Caco-2 (cell line): ENCODE measurements at regions not wholly inside any gene's neighbourhood (a gene's known extent, or its start where the extent isn't known, plus 50 kb on each side); places are given as distances from the start of the nearest gene placed in this dataset.

ENCODE experiments used
- BruUV-seq: library from RNA; stranded (reverse); fragments of 400-500 nt; replicated peaks from 2 replicates; lab custom pipeline; 2021; lab: Mats Ljungman, UMichigan
- CTCF ChIA-PET: fragments of 300-600 bp; sonication (Branson Sonifier 250); formaldehyde crosslinking; loops from one replicate; lab custom pipeline; 2022; ENCODE audit warnings: antibody characterized with exemption; lab: Charles Lee
- POLR2A ChIA-PET: fragments of 300-600 bp; sonication (Branson Sonifier 250); formaldehyde crosslinking; loops from one replicate; lab custom pipeline; 2022; ENCODE audit warnings: antibody characterized with exemption; lab: Charles Lee
- DNase-seq, 2 experiments: peaks; one replicate each; pipeline versions ENCODE4 v3.0.0 to v3.0.0-alpha.2; 2020 to 2022
- H3K27me3 ChIP-seq: replicated peaks from 2 replicates; pipeline ENCODE4 v1.6.0; 2011; ENCODE audit warnings: low read length; ENCODE audit not compliant: control insufficient read depth, insufficient read depth
- H3K36me3 ChIP-seq: 2 replicates; pipeline ENCODE4 v1.5.1; 2011; ENCODE audit warnings: low read length; ENCODE audit not compliant: control insufficient read depth, insufficient read depth
- H3K4me1 ChIP-seq: fragments of 250-450 bp; sonication (Bioruptor Pico); 2 replicates; pipeline ENCODE4 v1.5.1; 2020; ENCODE audit warnings: mild to moderate bottlenecking
- H3K4me3 ChIP-seq: 2 replicates; pipeline ENCODE4 v1.5.1; 2011; ENCODE audit warnings: low read depth, mild to moderate bottlenecking, control low read depth, low read length
- H3K9me3 ChIP-seq: fragments of 250-450 bp; sonication (Bioruptor Pico); 2 replicates; pipeline ENCODE4 v1.5.1; 2020; ENCODE audit warnings: mild to moderate bottlenecking, moderate library complexity
- H3K27ac Mint-ChIP-seq: one replicate; pipeline ENCODE4 v1.8.0; 2022; ENCODE audit warnings: mixed read lengths; ENCODE audit not compliant: unreplicated experiment
- H3K27me3 Mint-ChIP-seq: one replicate; pipeline ENCODE4 v1.8.0; 2022; ENCODE audit warnings: mixed read lengths; ENCODE audit not compliant: insufficient read depth, unreplicated experiment
- H3K36me3 Mint-ChIP-seq: one replicate; pipeline ENCODE4 v1.8.0; 2022; ENCODE audit warnings: mild to moderate bottlenecking, mixed read lengths; ENCODE audit not compliant: insufficient read depth, unreplicated experiment
- H3K4me1 Mint-ChIP-seq: one replicate; pipeline ENCODE4 v1.8.0; 2022; ENCODE audit warnings: low read depth, mixed read lengths; ENCODE audit not compliant: unreplicated experiment
- H3K4me3 Mint-ChIP-seq: one replicate; pipeline ENCODE4 v1.8.0; 2022; ENCODE audit warnings: mild to moderate bottlenecking, moderate library complexity, mixed read lengths; ENCODE audit not compliant: unreplicated experiment
- H3K9me3 Mint-ChIP-seq: one replicate; pipeline ENCODE4 v1.8.0; 2022; ENCODE audit warnings: mixed read lengths; ENCODE audit not compliant: unreplicated experiment
- intact Hi-C: fragments of 100-400 bp; cut with micrococcal nuclease; formaldehyde crosslinking; loops from one replicate; pipeline ENCODE4 v1.10.0; 2022; ENCODE audit not compliant: unreplicated experiment
- TF ChIP-seq, protein P1 (sequence below), 2 experiments: fragments of 200-600 bp in 1 of 2; IDR thresholded peaks; 1 replicate in 1 of 2; 2 replicates in 1 of 2; pipeline versions ENCODE4 v1.5.1 to v1.8.0; 2011 to 2022; ENCODE audit warnings: antibody characterized with exemption in 1 of 2, control low read depth in 1 of 2, inconsistent platforms in 1 of 2, low read depth in 1 of 2, low read length in 1 of 2, mild to moderate bottlenecking in 1 of 2, moderate library complexity in 1 of 2; ENCODE audit not compliant: insufficient read depth in 1 of 2, severe bottlenecking in 1 of 2, unreplicated experiment in 1 of 2

DNA sequence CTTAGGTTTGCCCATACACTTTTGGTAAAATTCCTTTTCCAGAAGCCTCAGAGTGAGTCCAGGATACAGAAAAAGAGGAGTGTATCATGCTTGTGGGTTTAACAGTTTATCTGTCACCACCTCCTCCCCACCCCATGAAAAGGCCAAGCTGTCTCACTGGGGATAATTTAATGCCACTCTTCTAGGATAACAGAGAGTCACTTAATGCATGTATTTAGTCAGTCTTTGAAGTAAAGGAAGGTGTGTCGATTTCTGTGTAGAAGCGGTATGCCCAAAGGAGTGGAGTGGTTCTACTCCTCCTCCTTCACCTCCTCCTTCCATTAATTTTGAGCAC, 116.4 kb downstream of the QPCT start:
- BruUV-seq, result no TSS peak
- DNase-seq, result no peak
- no peaks in the 10 kb centered on the region for H3K27me3 ChIP-seq
- TF ChIP-seq, protein P1, sequence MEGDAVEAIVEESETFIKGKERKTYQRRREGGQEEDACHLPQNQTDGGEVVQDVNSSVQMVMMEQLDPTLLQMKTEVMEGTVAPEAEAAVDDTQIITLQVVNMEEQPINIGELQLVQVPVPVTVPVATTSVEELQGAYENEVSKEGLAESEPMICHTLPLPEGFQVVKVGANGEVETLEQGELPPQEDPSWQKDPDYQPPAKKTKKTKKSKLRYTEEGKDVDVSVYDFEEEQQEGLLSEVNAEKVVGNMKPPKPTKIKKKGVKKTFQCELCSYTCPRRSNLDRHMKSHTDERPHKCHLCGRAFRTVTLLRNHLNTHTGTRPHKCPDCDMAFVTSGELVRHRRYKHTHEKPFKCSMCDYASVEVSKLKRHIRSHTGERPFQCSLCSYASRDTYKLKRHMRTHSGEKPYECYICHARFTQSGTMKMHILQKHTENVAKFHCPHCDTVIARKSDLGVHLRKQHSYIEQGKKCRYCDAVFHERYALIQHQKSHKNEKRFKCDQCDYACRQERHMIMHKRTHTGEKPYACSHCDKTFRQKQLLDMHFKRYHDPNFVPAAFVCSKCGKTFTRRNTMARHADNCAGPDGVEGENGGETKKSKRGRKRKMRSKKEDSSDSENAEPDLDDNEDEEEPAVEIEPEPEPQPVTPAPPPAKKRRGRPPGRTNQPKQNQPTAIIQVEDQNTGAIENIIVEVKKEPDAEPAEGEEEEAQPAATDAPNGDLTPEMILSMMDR (IDR thresholded peaks at IDR 0.05; ENCODE audit: insufficient read depth in 1 of 2, low read depth in 1 of 2, low read length in 1 of 2, severe bottlenecking in 1 of 2, unreplicated experiment in 1 of 2), result no peak
- H3K27ac Mint-ChIP-seq, result no peak overlapping the region
- CTCF ChIA-PET, result no interaction called here
- H3K36me3 ChIP-seq, result no peaks in the 10 kb centered on the region
- no peaks in the 10 kb centered on the region for H3K9me3 Mint-ChIP-seq
- intact Hi-C loops, result loop anchor here (5.0 kb wide), 1 partner anchor 56 kb away; no protein-coding TSS in a partner anchor
- H3K4me3 Mint-ChIP-seq, result no peak overlapping the region
- H3K4me1 ChIP-seq, result no peaks in the 10 kb centered on the region
- H3K9me3 ChIP-seq, result no peaks in the 10 kb centered on the region
- no peaks in the 10 kb centered on the region for H3K36me3 Mint-ChIP-seq
- H3K4me3 ChIP-seq, result no peak overlapping the region
- POLR2A ChIA-PET, result no interaction called here
- no peaks in the 10 kb centered on the region for H3K27me3 Mint-ChIP-seq
- peaks cover 14% of the 10 kb centered on the region for H3K4me1 Mint-ChIP-seq

DNA sequence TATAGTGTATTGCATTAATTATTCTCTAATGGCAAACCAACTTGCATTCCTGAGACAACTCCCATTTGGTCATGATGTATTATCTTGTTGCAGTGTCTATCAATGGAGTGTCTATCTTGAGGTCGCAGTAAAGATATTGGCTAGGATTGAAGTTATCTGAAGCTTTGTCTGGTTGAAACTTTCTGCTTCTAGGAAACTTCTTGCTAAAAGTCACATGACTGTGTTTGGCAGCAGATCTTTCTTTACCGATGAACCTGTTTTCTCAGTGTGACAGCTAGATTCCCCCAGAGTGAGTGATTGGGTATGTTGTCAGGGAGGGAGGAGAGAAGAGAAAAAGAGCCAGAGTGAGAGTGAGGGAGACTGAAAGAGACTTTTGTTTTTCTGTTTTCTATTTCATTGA, 119.6 kb downstream of the QPCT start:
- Mint-ChIP-seq H3K36me3 (no peaks in the 10 kb centered on the region), H3K4me3 (peak overlapping the region; percentile 5), H3K27ac (no peak overlapping the region), H3K4me1 (peaks cover 14% of the 10 kb centered on the region), H3K9me3 (no peaks in the 10 kb centered on the region), H3K27me3 (no peaks in the 10 kb centered on the region)
- Histone ChIP-seq H3K4me3 (no peak overlapping the region), H3K27me3 (no peaks in the 10 kb centered on the region), H3K36me3 (no peaks in the 10 kb centered on the region), H3K4me1 (no peaks in the 10 kb centered on the region), H3K9me3 (no peaks in the 10 kb centered on the region)
- POLR2A ChIA-PET, result no interaction called here
- intact Hi-C loops, result loop anchor here (5.0 kb wide), 1 partner anchor 53 kb away; no protein-coding TSS in a partner anchor
- DNase-seq, result peak in 1 of 2 experiments; percentile 34
- TF ChIP-seq, protein P1 (IDR thresholded peaks at IDR 0.05; ENCODE audit: insufficient read depth in 1 of 2, low read depth in 1 of 2, low read length in 1 of 2, severe bottlenecking in 1 of 2, unreplicated experiment in 1 of 2), result no peak
- BruUV-seq, result no TSS peak
- CTCF ChIA-PET, result no interaction called here

- no peaks in the 10 kb centered on the region for H3K36me3 Mint-ChIP-seq
- H3K4me1 Mint-ChIP-seq, result peaks cover 35% of the 10 kb centered on the region
- ChIA-PET POLR2A (no interaction called here), CTCF (no interaction called here)
- intact Hi-C loops, result no loop called here
- H3K4me3 Mint-ChIP-seq, result no peak overlapping the region
- H3K9me3 Mint-ChIP-seq, result no peaks in the 10 kb centered on the region
- H3K27ac Mint-ChIP-seq, result no peak overlapping the region
- Histone ChIP-seq H3K9me3 (no peaks in the 10 kb centered on the region), H3K4me1 (peaks cover 5% of the 10 kb centered on the region), H3K27me3 (no peaks in the 10 kb centered on the region), H3K4me3 (no peak overlapping the region), H3K36me3 (no peaks in the 10 kb centered on the region)
- no peaks in the 10 kb centered on the region for H3K27me3 Mint-ChIP-seq
- DNase-seq, result no peak
- BruUV-seq, result no TSS peak
- TF ChIP-seq, protein P1 (IDR thresholded peaks at IDR 0.05; ENCODE audit: insufficient read depth in 1 of 2, low read depth in 1 of 2, low read length in 1 of 2, severe bottlenecking in 1 of 2, unreplicated experiment in 1 of 2), result no peak
These were observed 122.2 kb downstream of the QPCT start for GRCh38 chr2:37466533-37467222.
